ENCODE measurements at regions not wholly inside any gene's neighbourhood (a gene's known extent, or its start where the extent isn't known, plus 50 kb on each side); places are given as distances from the start of the nearest gene placed in this dataset.

GRCh38 chr16:62921904-62922303 lies 885.7 kb upstream of the CDH8 start:
- DNase-seq = no peak

DNA sequence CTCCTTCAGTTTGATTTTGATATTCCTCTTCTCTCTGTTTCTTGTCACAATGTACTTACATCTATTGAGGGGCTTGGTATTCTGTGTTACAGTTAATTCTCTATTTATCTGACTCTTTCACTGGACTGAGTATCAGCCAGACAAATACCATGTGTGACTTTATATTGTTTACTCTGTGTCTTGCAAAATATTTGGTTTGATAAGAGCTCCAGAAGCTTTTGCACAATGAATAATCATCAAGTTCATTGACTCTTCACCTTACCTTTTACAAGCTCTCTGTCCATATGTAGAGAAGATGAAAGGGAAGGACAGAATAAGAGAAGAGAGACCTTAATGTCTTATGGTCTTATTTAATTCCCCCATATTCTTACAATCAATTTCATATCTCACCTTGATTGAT lies 877.7 kb upstream of the CDH8 start:
- peak; percentile 8 for DNase-seq

- no peak for DNase-seq
Observed at GRCh38 chr16:62913333-62913732, 877.1 kb upstream of the CDH8 start.

DNA sequence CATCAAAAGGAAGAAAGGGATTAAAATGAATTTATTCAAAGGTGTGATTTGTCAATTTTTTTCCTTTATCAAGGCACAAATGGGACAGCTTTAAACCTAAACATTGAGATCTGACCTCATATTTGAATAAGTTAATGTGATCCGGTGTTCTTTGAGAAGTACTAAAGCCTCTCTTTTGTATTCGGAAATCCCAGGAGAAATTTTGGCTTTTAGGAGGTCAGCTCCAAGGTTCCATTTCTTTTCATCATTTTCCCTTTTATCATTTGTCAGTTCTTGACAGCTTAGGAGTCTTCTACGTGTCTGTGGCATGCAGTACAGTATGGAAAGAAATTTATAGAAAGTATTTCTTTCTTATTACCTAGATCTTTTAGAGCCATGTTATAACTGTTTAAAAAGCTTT lies 873.4 kb upstream of the CDH8 start:
- DNase-seq = no peak

DNA sequence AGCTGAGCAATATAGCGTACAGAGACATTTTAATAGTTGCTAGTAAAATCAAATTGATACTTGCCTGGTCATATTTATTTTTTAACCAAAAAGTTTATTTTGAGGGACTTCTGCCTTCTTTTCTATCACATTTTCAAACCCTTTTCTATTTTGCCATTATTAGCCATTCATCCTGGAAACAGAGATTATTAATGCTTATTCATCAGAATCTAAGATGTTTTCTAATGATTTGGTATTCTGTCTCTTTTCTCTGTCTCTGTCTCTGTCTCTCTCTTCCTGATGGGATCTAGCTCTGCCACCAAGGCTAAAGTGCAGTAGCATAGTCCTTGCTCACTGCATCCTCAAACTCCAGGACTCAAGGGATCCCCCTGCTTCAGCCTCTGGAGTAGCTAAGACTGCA lies 871.3 kb upstream of the CDH8 start:
- DNase-seq = no peak

GRCh38 chr16:62903961-62904502 lies 867.8 kb upstream of the CDH8 start:
- DNase-seq = no peak

GRCh38 chr16:62899737-62900136 lies 863.5 kb upstream of the CDH8 start:
- DNase-seq = no peak

- DNase-seq = no peak
Observed at GRCh38 chr16:62889097-62889496, 852.9 kb upstream of the CDH8 start.

DNA sequence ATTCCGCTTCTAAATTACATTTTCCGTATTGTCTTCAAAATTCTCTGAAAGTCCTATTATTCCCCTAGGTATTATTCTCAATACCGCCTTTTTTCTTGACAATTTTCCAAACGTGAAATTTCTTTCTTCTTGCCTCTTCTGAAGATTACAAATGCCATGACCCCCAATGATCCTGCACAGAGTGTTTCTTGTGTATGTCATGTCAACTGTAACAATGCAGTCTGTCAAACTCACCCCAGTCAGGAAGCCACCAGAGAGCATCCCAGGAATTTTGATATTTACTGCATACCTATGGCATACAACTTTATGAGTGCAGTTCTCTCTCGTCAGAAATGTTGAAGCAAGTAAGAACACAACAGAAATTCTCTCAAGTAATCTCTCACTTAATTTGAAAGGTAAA lies 847.3 kb upstream of the CDH8 start:
- no peak for DNase-seq

DNA sequence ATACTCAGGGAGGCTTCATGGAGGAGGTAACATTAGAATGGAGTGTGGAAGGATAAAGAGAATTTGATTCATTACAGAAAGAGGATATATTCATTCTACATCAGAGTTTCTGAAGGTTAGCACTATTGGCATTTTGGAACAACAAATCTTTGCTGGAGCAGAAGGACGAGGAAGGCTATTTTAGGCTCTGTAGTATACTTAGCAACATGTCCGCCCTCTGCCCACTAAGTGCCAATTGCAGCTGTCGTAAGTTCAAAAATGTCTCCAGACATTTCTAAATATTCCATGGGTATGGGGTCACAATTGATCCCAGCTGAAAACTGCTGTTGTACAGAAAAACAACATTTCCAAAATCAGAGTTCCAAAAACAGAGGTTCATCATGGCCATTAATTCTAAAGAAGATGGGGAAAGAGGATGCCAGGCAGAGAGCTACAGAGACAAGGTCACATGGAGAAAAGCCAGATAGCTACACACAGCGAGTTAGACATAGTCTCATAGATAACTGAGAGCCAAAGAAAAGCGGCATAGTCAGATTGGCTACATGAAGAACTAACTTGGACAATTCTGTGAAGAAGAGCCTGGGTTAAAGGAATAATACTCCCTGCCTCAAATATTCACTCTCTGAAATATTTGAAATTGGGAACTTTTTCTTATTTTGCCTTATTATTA lies 846.4 kb upstream of the CDH8 start:
- DNase-seq = no peak

DNA sequence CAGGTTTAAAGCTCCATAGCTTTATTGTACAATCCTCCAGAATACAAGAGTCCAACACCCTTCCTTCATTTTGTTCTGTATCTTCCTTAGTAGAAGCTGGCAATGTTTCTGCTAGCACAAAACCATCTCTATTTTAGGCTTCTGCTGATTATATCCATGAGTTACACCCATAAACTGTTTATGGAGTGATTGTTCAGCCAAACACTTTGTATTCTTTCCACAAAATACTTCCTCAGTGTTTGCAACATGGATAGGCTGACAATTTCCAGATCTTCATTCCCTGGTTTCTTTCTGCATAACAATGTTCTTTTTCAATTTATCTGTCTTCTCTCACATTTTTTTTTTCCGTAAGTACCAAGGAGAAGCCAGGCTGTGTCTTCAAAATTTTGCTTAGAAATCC lies 839.9 kb upstream of the CDH8 start:
- no peak for DNase-seq

- no peak for DNase-seq
Observed at GRCh38 chr16:62872339-62872738, 836.1 kb upstream of the CDH8 start.

DNA sequence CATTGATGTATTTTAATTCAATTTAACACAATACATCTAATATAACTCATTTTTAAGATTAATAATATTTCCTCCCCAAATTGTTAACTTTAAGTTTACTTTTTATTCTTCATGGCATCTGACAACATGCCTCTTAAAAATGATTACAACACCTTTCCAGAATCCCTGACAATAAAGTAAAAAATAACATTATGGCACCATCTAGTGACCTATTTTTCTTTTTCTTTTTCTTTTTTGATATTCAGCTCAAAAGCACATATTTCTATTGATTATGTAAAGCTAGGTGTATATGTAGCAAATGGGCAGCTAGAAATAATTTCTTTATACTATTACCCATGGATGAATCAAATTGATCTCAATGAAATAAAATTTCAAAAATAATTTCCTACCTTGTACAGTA lies 834.3 kb upstream of the CDH8 start:
- peak; percentile 9 for DNase-seq

DNA sequence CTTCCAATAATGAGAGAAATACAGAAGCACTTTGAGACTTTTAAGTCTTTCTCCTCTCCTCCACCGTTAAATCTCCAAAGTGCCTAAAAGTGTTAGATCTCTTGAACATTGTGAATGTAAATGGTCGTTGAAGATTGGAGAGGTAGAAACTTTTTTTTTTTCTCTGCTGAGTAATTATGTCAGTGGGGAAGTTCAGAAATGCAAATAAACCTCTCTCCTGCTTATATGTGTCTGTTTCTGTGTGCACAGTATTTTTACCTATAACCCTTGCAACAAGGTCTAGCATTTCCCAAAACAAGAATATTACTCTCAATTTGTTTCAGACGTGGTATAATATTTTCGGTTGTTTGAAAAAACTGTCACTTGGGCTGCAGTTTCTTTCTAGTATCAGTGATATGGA lies 833.6 kb upstream of the CDH8 start:
- DNase-seq = no peak

- no peak for DNase-seq
Observed at GRCh38 chr16:62863139-62863538, 826.9 kb upstream of the CDH8 start.

- DNase-seq = peak; percentile 40
Observed at GRCh38 chr16:62853887-62854286, 817.6 kb upstream of the CDH8 start.

- no peak for DNase-seq
Observed at GRCh38 chr16:62846399-62847057, 810.3 kb upstream of the CDH8 start.

- no peak for DNase-seq
Observed at GRCh38 chr16:62832214-62832613, 796.0 kb upstream of the CDH8 start.

- DNase-seq = no peak
Observed at GRCh38 chr16:62831235-62831850, 795.1 kb upstream of the CDH8 start.

GRCh38 chr16:62829607-62830006 lies 793.4 kb upstream of the CDH8 start:
- DNase-seq = no peak

DNA sequence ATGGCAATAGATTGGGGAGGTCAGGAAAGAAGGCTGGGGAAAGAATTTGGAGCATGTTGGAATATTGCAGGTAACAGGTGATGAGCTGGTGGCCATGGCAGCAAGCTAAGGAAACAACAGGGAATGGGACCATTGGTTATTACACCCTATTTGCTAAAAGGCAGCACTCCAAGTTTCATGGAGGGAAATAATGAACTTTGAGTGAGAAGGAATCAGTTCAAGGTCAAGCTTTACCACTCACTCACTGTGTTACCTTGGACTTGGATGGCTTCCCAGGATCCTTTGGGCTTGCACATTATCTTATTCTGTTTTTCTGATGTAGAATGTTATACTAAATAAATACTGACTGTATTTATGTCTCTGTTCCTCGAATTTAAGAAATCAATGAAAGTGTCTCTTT lies 792.8 kb upstream of the CDH8 start:
- DNase-seq = no peak

DNA sequence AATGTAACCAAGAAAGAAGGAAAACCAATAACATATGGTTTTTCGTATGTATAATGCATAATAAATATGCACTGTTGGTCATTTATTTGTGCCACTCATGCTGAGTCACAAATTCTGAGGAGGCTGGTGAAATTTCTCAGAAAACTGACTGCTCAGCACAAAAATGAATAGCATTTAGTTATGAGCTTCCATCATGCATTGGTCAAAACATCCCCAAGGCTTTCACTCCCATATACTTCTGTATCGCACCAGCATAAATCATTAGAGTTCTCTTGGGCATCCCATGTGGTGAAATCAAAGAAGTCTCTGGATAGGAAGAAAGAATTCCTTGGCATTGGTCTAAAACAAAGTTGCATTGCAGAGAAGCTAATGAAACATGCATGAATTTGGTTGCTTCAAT lies 785.6 kb upstream of the CDH8 start:
- no peak for DNase-seq

DNA sequence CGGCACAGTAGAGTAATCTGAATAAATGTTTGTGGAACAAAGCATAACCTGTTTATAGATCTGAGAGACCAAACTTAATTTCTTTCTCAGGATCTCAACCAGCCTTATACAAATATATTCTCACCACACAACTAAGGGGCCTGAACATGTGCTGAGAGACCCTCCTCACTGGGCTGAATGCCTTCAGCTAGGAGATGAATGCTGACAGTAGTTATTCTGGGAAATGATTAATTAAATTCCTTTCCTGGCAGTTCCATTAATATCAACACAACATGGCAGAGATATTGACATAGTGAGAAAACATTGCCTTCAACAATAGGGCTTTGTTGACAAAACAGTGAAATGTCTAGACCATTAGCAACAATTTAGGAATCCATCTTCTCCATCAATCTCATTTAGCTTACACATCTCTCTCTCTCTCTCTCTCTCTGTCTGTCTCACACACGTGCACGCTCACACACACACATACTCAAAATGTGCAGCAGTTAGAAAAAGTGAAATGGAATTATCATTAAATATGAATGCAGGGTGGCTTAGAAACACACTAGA lies 780.8 kb upstream of the CDH8 start:
- no peak for DNase-seq

GRCh38 chr16:62814891-62815290 lies 778.7 kb upstream of the CDH8 start:
- no peak for DNase-seq

Measured in NCI-H510A treated with DMSO at 0.1 percent for 48 hours (cell line).